ENCODE measurements at regions not wholly inside any gene's neighbourhood (a gene's known extent, or its start where the extent isn't known, plus 50 kb on each side); places are given as distances from the start of the nearest gene placed in this dataset.

DNA sequence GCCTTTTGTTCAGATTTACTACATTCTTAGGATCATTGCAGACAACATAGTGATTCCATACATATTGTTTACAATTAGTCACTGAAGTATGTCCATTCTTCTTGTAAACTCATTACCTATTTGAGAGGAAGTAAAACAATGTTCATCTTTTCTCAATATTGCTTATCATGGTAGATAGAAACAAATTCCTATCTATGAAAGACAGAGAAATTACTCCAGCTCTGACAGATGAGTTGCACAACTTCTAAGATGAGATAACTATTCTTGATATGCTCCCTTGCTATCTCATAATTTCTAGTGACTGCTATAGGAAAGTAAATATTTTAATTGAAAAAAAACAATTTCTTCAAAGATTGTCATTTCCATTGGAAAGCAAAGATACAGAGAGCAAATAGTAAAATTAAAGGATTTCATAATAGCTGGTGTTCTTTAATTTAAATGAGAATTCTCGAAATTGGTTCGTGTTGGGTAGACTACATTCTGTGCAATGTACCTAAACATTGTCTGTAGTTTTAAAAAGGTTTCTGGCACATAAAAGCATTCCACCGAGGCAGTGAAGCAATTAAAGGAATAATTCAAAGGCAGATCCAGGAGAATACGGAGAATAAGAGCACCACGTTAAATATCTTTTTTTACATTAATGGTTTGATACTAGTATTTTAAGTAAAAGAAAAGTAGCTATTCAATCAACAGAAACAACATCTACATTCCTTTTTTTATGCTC lies 1029.1 kb upstream of the ACO1 start:
- no peak for ATAC-seq
- H3K27ac ChIP-seq, result no peak overlapping the region
- H3K9me3 ChIP-seq, result peaks cover 0 to 2% of the 10 kb centered on the region in 2 donors

DNA sequence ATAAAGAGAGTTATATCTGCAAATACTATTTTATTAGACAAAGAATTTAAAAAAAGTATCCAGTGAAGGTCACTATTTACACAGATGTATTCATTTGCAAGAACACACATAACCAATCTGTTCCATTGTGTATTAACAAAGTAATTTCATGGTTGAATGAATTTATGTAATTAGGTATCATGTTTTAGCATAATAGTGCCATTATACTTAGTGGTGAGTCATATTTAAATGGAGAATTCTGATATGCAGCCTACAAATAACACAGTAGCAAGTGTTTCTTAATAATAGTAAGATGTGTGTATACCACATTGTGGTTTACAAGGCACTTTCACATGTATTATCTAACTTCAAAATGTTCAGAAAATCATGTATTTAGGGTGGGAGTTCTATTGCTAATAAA lies 1028.5 kb upstream of the ACO1 start:
- Histone ChIP-seq H3K9me3 (peaks cover 0 to 2% of the 10 kb centered on the region in 2 donors), H3K4me1 (no peaks in the 10 kb centered on the region), H3K27me3 (no peaks in the 10 kb centered on the region), H3K4me3 (no peak overlapping the region), H3K27ac (no peak overlapping the region), H3K36me3 (no peaks in the 10 kb centered on the region)
- intact Hi-C loops (cut with DNase I), result no loop called here
- TF ChIP-seq, protein P1, sequence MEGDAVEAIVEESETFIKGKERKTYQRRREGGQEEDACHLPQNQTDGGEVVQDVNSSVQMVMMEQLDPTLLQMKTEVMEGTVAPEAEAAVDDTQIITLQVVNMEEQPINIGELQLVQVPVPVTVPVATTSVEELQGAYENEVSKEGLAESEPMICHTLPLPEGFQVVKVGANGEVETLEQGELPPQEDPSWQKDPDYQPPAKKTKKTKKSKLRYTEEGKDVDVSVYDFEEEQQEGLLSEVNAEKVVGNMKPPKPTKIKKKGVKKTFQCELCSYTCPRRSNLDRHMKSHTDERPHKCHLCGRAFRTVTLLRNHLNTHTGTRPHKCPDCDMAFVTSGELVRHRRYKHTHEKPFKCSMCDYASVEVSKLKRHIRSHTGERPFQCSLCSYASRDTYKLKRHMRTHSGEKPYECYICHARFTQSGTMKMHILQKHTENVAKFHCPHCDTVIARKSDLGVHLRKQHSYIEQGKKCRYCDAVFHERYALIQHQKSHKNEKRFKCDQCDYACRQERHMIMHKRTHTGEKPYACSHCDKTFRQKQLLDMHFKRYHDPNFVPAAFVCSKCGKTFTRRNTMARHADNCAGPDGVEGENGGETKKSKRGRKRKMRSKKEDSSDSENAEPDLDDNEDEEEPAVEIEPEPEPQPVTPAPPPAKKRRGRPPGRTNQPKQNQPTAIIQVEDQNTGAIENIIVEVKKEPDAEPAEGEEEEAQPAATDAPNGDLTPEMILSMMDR (IDR thresholded peaks at IDR 0.05), result no peak
- DNase-seq (no peak), ATAC-seq (no peak)

More for the DNA sequence above, 1029.1 kb upstream of the ACO1 start:
- no peaks in the 10 kb centered on the region for H3K27me3 ChIP-seq
- no peaks in the 10 kb centered on the region for H3K36me3 ChIP-seq
- no peak overlapping the region for H3K4me3 ChIP-seq
- intact Hi-C loops (cut with DNase I), result no loop called here
- H3K4me1 ChIP-seq, result no peaks in the 10 kb centered on the region
- no peak for DNase-seq
- TF ChIP-seq, protein P1 (IDR thresholded peaks at IDR 0.05), result no peak

DNA sequence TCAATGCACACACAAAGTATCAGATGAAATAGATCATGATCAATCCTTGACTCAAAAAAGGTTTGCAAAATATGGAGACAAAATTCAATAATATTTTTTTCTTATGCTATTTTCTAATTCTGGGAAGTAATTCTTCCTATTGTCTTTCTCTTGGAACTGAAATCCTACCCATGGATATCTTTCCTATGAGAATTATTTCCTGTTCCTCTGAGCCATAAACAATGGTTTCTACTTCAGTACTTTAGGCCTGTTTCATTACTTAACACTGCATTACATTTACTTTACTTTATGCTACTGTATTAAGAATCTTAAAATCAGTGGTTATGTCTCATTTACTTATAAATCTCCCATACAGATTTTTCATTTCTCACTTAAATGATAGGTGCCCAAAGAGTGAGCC lies 1025.4 kb upstream of the ACO1 start:
- intact Hi-C loops (cut with DNase I), result no loop called here
- DNase-seq, result no peak

DNA sequence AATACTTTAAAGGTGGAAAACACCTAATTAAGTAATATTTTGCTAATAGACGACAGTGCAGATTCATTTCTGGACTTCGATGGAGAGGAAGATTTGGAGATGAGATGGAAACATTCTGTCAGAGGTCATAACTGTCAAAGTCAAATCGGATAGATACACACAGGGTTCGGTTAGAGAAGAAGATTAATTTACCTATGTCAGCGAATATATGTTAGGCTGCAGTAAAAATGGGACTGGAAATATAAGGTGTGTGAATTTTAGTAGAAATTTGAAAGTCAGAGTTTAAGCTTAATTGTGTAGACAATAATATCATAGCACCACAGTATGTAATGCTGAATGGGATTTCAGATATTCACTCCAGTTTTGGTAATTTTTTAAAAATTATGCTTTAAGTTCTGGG lies 1020.3 kb upstream of the ACO1 start:
- intact Hi-C loops (cut with DNase I), result no loop called here

More for the DNA sequence above, 1025.4 kb upstream of the ACO1 start:
- Histone ChIP-seq H3K4me1 (no peaks in the 10 kb centered on the region), H3K9me3 (no peaks in the 10 kb centered on the region), H3K27ac (no peak overlapping the region), H3K27me3 (no peaks in the 10 kb centered on the region), H3K4me3 (no peak overlapping the region), H3K36me3 (no peaks in the 10 kb centered on the region)
- TF ChIP-seq, protein P1 (IDR thresholded peaks at IDR 0.05), result no peak
- ATAC-seq, result no peak

DNA sequence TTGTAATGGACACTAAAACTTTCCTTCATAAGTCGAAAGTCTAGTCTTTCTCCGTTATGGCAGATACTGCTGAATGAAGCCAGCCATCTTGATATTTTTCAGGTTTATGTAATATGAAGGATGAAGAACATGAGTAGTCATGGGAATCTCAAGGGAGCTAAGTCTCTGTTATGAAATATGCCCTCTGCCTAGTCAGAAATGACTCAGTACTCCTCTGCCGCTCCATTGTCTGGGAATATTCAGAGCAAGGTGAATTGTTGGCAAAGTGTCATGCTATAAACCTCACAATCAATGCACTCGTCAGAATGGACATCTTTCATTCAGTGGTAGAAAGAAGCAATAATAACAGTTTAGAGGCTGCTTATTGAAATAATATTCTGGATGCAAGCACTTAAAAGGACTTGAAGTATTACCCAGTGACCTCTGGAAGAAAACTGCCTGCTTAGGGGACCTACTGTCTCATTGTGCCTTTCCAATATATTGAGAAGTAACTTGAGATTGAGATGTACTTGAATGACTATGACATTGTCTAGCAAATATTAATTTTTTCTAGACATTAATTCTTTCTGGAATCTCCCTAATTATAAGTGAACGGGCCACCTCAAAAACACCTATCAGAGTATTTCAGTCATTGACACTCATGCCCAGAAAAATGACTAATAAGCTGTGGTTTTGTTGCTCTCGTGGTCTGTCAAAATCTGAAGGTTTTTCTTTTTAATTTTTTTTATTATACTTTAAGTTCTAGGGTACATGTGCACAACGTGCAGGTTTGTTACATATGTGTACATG lies 1011.5 kb upstream of the ACO1 start:
- Histone ChIP-seq H3K9me3 (no peaks in the 10 kb centered on the region), H3K27me3 (no peaks in the 10 kb centered on the region), H3K4me1 (no peaks in the 10 kb centered on the region), H3K36me3 (no peaks in the 10 kb centered on the region), H3K27ac (no peak overlapping the region), H3K4me3 (no peak overlapping the region)
- intact Hi-C loops (cut with DNase I), result no loop called here
- TF ChIP-seq, protein P1 (IDR thresholded peaks at IDR 0.05), result no peak
- DNase-seq, result no peak
- ATAC-seq, result no peak

More for the DNA sequence above, 1020.3 kb upstream of the ACO1 start:
- DNase-seq (no peak), ATAC-seq (no peak)
- TF ChIP-seq, protein P1 (IDR thresholded peaks at IDR 0.05), result no peak
- Histone ChIP-seq H3K9me3 (no peaks in the 10 kb centered on the region), H3K4me1 (no peaks in the 10 kb centered on the region), H3K27me3 (no peaks in the 10 kb centered on the region), H3K36me3 (no peaks in the 10 kb centered on the region), H3K4me3 (no peak overlapping the region), H3K27ac (no peak overlapping the region)
